ENCODE measurements at regions not wholly inside any gene's neighbourhood (a gene's known extent, or its start where the extent isn't known, plus 50 kb on each side); places are given as distances from the start of the nearest gene placed in this dataset.

GRCh38 chr3:147669077-147669476 lies 259.9 kb downstream of the ZIC1 start:
- DNase-seq = peak in 1 of 5 donors; percentile 23
- Histone ChIP-seq H3K27me3 (ENCODE audit: control insufficient read depth, insufficient read depth, low read length) (no peaks in the 10 kb centered on the region), H3K9ac (ENCODE audit: low read length in 3 of 3) (no peak overlapping the region), H3K36me3 (ENCODE audit: control insufficient read depth in 2 of 3, insufficient read depth in 3 of 3, low read length in 3 of 3) (no peaks in the 10 kb centered on the region), H3K27ac (ENCODE audit: low read depth in 2 of 2, low read length in 2 of 2) (no peak overlapping the region), H3K4me3 (ENCODE audit: low read length in 3 of 3) (no peak overlapping the region), H3K4me1 (ENCODE audit: control insufficient read depth in 2 of 3, insufficient read depth in 2 of 3, low read depth in 1 of 3, low read length in 3 of 3) (no peaks in the 10 kb centered on the region), H3K9me3 (ENCODE audit: control insufficient read depth in 2 of 3, insufficient read depth in 1 of 3, low read length in 3 of 3) (no peaks in the 10 kb centered on the region)
- intact Hi-C loops (cut with DNase I) = no loop called here
- FAIRE-seq = no peak
- no peak for TF ChIP-seq CTCF (IDR thresholded peaks at IDR 0.05; ENCODE audit: borderline replicate concordance, extremely low read depth, insufficient read depth)

- no peak overlapping the region for H3K9ac ChIP-seq (ENCODE audit: low read length in 3 of 3)
- intact Hi-C loops (cut with DNase I) = no loop called here
- no peak overlapping the region for H3K27ac ChIP-seq (ENCODE audit: low read depth in 2 of 2, low read length in 2 of 2)
- no peaks in the 10 kb centered on the region for H3K36me3 ChIP-seq (ENCODE audit: control insufficient read depth in 2 of 3, insufficient read depth in 3 of 3, low read length in 3 of 3)
- no peak for DNase-seq
- no peaks in the 10 kb centered on the region for H3K27me3 ChIP-seq (ENCODE audit: control insufficient read depth, insufficient read depth, low read length)
- no peak for TF ChIP-seq CTCF (IDR thresholded peaks at IDR 0.05; ENCODE audit: borderline replicate concordance, extremely low read depth, insufficient read depth)
- H3K4me1 ChIP-seq (ENCODE audit: control insufficient read depth in 2 of 3, insufficient read depth in 2 of 3, low read depth in 1 of 3, low read length in 3 of 3) = no peaks in the 10 kb centered on the region
- H3K4me3 ChIP-seq (ENCODE audit: low read length in 3 of 3) = no peak overlapping the region
- no peaks in the 10 kb centered on the region for H3K9me3 ChIP-seq (ENCODE audit: control insufficient read depth in 2 of 3, insufficient read depth in 1 of 3, low read length in 3 of 3)
- no peak for FAIRE-seq
Observed at GRCh38 chr3:147672035-147672434, 262.9 kb downstream of the ZIC1 start.

- no peak overlapping the region for H3K4me3 ChIP-seq (ENCODE audit: low read length in 3 of 3)
- H3K9me3 ChIP-seq (ENCODE audit: control insufficient read depth in 2 of 3, insufficient read depth in 1 of 3, low read length in 3 of 3) = no peaks in the 10 kb centered on the region
- no peaks in the 10 kb centered on the region for H3K36me3 ChIP-seq (ENCODE audit: control insufficient read depth in 2 of 3, insufficient read depth in 3 of 3, low read length in 3 of 3)
- intact Hi-C loops (cut with DNase I) = no loop called here
- no peak for TF ChIP-seq CTCF (IDR thresholded peaks at IDR 0.05; ENCODE audit: borderline replicate concordance, extremely low read depth, insufficient read depth)
- H3K4me1 ChIP-seq (ENCODE audit: control insufficient read depth in 2 of 3, insufficient read depth in 2 of 3, low read depth in 1 of 3, low read length in 3 of 3) = no peaks in the 10 kb centered on the region
- no peaks in the 10 kb centered on the region for H3K27me3 ChIP-seq (ENCODE audit: control insufficient read depth, insufficient read depth, low read length)
- FAIRE-seq = no peak
- DNase-seq = no peak
- H3K27ac ChIP-seq (ENCODE audit: low read depth in 2 of 2, low read length in 2 of 2) = no peak overlapping the region
- no peak overlapping the region for H3K9ac ChIP-seq (ENCODE audit: low read length in 3 of 3)
Observed at GRCh38 chr3:147672436-147672835, 263.3 kb downstream of the ZIC1 start.

GRCh38 chr3:147675761-147676160 lies 266.6 kb downstream of the ZIC1 start:
- Histone ChIP-seq H3K27ac (ENCODE audit: low read depth in 2 of 2, low read length in 2 of 2) (no peak overlapping the region), H3K36me3 (ENCODE audit: control insufficient read depth in 2 of 3, insufficient read depth in 3 of 3, low read length in 3 of 3) (no peaks in the 10 kb centered on the region), H3K9ac (ENCODE audit: low read length in 3 of 3) (no peak overlapping the region), H3K4me1 (ENCODE audit: control insufficient read depth in 2 of 3, insufficient read depth in 2 of 3, low read depth in 1 of 3, low read length in 3 of 3) (no peaks in the 10 kb centered on the region), H3K27me3 (ENCODE audit: control insufficient read depth, insufficient read depth, low read length) (no peaks in the 10 kb centered on the region), H3K4me3 (ENCODE audit: low read length in 3 of 3) (no peak overlapping the region), H3K9me3 (ENCODE audit: control insufficient read depth in 2 of 3, insufficient read depth in 1 of 3, low read length in 3 of 3) (no peaks in the 10 kb centered on the region)
- intact Hi-C loops (cut with DNase I) = no loop called here
- DNase-seq = peak in 1 of 5 donors; percentile 27
- FAIRE-seq = no peak
- no peak for TF ChIP-seq CTCF (IDR thresholded peaks at IDR 0.05; ENCODE audit: borderline replicate concordance, extremely low read depth, insufficient read depth)
